ENCODE measurements at regions not wholly inside any gene's neighbourhood (a gene's known extent, or its start where the extent isn't known, plus 50 kb on each side); places are given as distances from the start of the nearest gene placed in this dataset.
"Not testable (repeated sequence)": the region's sequence is repeated elsewhere in the genome, so short reads cannot be mapped to it uniquely, and the experiment has no call there.

DNA sequence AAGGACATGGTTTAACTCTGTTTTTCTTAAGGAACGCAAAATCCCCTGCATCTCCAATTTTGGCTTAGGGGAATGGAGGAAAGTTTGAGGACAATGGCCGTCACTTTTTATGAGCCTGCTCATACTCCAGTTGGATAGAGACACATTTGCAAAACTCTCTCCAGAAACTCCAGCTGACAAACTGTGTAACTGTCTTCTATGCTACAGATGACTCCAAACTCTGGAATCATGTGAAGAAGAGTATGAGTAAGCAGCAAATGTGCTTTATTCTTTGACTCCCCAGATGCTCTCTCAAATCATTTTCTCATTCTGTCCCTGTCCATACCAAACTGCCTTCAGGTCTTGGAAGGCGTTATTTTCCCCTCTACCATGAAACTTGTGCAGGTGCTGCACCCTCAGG is 226.5 kb upstream of the GPR149 start:
- no peak for DNase-seq (ENCODE audit: low spot score)
- no peaks in the 10 kb centered on the region for H3K79me2 ChIP-seq (ENCODE audit: low read depth)
- H3K27ac Mint-ChIP-seq: no peak overlapping the region

DNA sequence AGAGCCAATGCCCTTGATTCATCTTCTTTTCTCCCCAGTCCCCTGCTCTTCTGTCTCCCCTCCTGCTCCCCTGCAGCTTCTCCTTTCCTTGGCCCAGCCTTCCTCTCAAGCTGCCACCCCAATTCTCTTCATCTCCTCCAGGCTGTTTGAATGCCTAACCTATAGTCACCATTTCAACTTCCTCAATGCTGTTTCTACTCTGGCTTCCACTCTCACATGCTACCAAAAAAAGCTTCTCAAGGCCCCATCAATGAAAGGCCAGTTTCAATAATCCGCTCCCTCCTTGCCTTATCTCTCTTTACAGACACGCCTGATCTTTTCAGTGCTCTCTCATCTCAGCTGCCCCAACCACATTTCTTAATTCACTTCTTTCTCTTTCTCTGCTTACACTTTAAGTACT is 212.2 kb upstream of the GPR149 start:
- no peaks in the 10 kb centered on the region for H3K27me3 Mint-ChIP-seq (ENCODE audit: insufficient read depth, low read depth)
- Histone ChIP-seq H3K4me2 (no peak overlapping the region), H3K4me3 (no peak overlapping the region), H3F3A (ENCODE audit: low read depth) (no peaks in the 10 kb centered on the region), H3K79me2 (ENCODE audit: low read depth) (no peaks in the 10 kb centered on the region), H3K9me3 (ENCODE audit: low read depth) (no peaks in the 10 kb centered on the region), H2AFZ (replicated peaks) (no peak overlapping the region), H4K20me1 (ENCODE audit: low read depth) (no peaks in the 10 kb centered on the region), H3K4me1 (no peaks in the 10 kb centered on the region), H3K9ac (no peak overlapping the region), H3K27ac (no peak overlapping the region), H3K27me3 (no peaks in the 10 kb centered on the region), H3K36me3 (no peaks in the 10 kb centered on the region)
- H3K36me3 Mint-ChIP-seq: no peaks in the 10 kb centered on the region
- peaks cover 16% of the 10 kb centered on the region for H3K4me1 Mint-ChIP-seq
- no peak for DNase-seq (ENCODE audit: low spot score)
- no peak overlapping the region for H3K4me3 Mint-ChIP-seq
- H3K27ac Mint-ChIP-seq: no peak overlapping the region
- no peaks in the 10 kb centered on the region for H3K9me3 Mint-ChIP-seq
- TF ChIP-seq EZH2phosphoT487 (IDR thresholded peaks at IDR 0.05): no peak
- no peak for TF ChIP-seq CTCF (IDR thresholded peaks at IDR 0.05)
- TF ChIP-seq EZH2 (IDR thresholded peaks at IDR 0.05): no peak

More for the DNA sequence above, 226.5 kb upstream of the GPR149 start:
- H3K4me3 Mint-ChIP-seq: no peak overlapping the region
- Histone ChIP-seq H3K4me2 (no peak overlapping the region), H3K4me3 (no peak overlapping the region), H3K9me3 (ENCODE audit: low read depth) (no peaks in the 10 kb centered on the region), H4K20me1 (ENCODE audit: low read depth) (no peaks in the 10 kb centered on the region), H3K36me3 (no peaks in the 10 kb centered on the region), H3K4me1 (no peaks in the 10 kb centered on the region), H3K9ac (no peak overlapping the region), H3F3A (ENCODE audit: low read depth) (no peaks in the 10 kb centered on the region), H3K27ac (no peak overlapping the region), H2AFZ (replicated peaks) (no peak overlapping the region), H3K27me3 (no peaks in the 10 kb centered on the region)
- no peaks in the 10 kb centered on the region for H3K27me3 Mint-ChIP-seq (ENCODE audit: insufficient read depth, low read depth)
- TF ChIP-seq CTCF (IDR thresholded peaks at IDR 0.05) (no peak), EZH2phosphoT487 (IDR thresholded peaks at IDR 0.05) (no peak), EZH2 (IDR thresholded peaks at IDR 0.05) (no peak)
- no peaks in the 10 kb centered on the region for H3K9me3 Mint-ChIP-seq
- H3K36me3 Mint-ChIP-seq: no peaks in the 10 kb centered on the region
- no peaks in the 10 kb centered on the region for H3K4me1 Mint-ChIP-seq

GRCh38 chr3:154625756-154626155 is 195.8 kb upstream of the GPR149 start:
- no peak overlapping the region for H3K9ac ChIP-seq
- Mint-ChIP-seq H3K36me3 (no peaks in the 10 kb centered on the region), H3K27me3 (ENCODE audit: insufficient read depth, low read depth) (no peaks in the 10 kb centered on the region), H3K4me3 (no peak overlapping the region), H3K4me1 (no peaks in the 10 kb centered on the region), H3K27ac (no peak overlapping the region), H3K9me3 (no peaks in the 10 kb centered on the region)
- H4K20me1 ChIP-seq (ENCODE audit: low read depth): no peaks in the 10 kb centered on the region
- no peaks in the 10 kb centered on the region for H3K4me1 ChIP-seq
- no peaks in the 10 kb centered on the region for H3F3A ChIP-seq (ENCODE audit: low read depth)
- no peaks in the 10 kb centered on the region for H3K9me3 ChIP-seq (ENCODE audit: low read depth)
- H3K27ac ChIP-seq: no peak overlapping the region
- TF ChIP-seq EZH2 (IDR thresholded peaks at IDR 0.05) (no peak), CTCF (IDR thresholded peaks at IDR 0.05) (no peak), EZH2phosphoT487 (IDR thresholded peaks at IDR 0.05) (no peak)
- no peak for DNase-seq (ENCODE audit: low spot score)
- no peak overlapping the region for H3K4me2 ChIP-seq
- no peak overlapping the region for H2AFZ ChIP-seq (replicated peaks)
- no peak overlapping the region for H3K4me3 ChIP-seq
- no peaks in the 10 kb centered on the region for H3K27me3 ChIP-seq
- peaks cover 4% of the 10 kb centered on the region for H3K36me3 ChIP-seq
- H3K79me2 ChIP-seq (ENCODE audit: low read depth): no peaks in the 10 kb centered on the region

GRCh38 chr3:154619621-154620020 is 189.6 kb upstream of the GPR149 start:
- not testable (repeated sequence) for H4K20me1 ChIP-seq (ENCODE audit: low read depth); H2AFZ ChIP-seq (replicated peaks); H3F3A ChIP-seq (ENCODE audit: low read depth); H3K4me1 ChIP-seq; DNase-seq (ENCODE audit: low spot score); H3K27ac ChIP-seq; H3K9me3 Mint-ChIP-seq; H3K27me3 ChIP-seq; H3K79me2 ChIP-seq (ENCODE audit: low read depth); H3K4me2 ChIP-seq; H3K4me1 Mint-ChIP-seq; H3K27me3 Mint-ChIP-seq (ENCODE audit: insufficient read depth, low read depth); H3K36me3 Mint-ChIP-seq; H3K36me3 ChIP-seq; H3K9ac ChIP-seq; H3K4me3 Mint-ChIP-seq; H3K27ac Mint-ChIP-seq; H3K9me3 ChIP-seq (ENCODE audit: low read depth); H3K4me3 ChIP-seq

Measured in neural progenitor cell (in vitro differentiated cells).